ENCODE measurements at regions not wholly inside any gene's neighbourhood (a gene's known extent, or its start where the extent isn't known, plus 50 kb on each side); places are given as distances from the start of the nearest gene placed in this dataset.

DNA sequence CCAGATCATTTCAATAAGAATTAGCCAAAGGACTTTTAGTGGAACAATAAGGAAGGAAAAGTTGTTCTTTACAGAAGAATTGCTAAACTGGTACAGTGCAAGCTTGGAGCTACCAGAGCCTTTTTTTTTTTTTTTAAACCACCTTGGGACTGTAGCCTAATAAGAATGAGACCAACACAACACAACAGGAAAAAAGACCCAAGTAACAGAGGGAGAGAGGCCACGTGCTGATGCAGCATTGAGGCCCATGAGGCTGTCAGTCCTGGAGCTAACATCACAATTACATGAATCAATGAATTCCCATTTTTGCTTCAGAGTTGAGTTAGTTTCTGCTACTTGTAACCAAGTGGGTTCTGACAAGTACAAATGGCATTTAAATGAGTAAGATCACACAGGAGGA lies 149.0 kb upstream of the EEA1 start:
- Histone ChIP-seq H3K4me1 (ENCODE audit: control insufficient read depth in 5 of 5, insufficient read depth in 5 of 5, low read length in 5 of 5) (no peaks in the 10 kb centered on the region), H3K27me3 (ENCODE audit: control insufficient read depth in 5 of 5, insufficient read depth in 4 of 5, low read length in 5 of 5) (no peaks in the 10 kb centered on the region), H3K9ac (ENCODE audit: low read length in 5 of 5) (no peak overlapping the region), H3K27ac (ENCODE audit: low read depth, low read length) (no peak overlapping the region), H3K4me3 (ENCODE audit: low read depth in 1 of 5, low read length in 5 of 5) (no peak overlapping the region), H3K36me3 (ENCODE audit: control insufficient read depth in 5 of 5, insufficient read depth in 5 of 5, low read length in 5 of 5) (no peaks in the 10 kb centered on the region), H3K9me3 (ENCODE audit: control insufficient read depth in 5 of 5, low read length in 5 of 5) (no peaks in the 10 kb centered on the region)

GRCh38 chr12:93078577-93078976 lies 149.5 kb upstream of the EEA1 start:
- Histone ChIP-seq H3K4me3 (ENCODE audit: low read depth in 1 of 5, low read length in 5 of 5) (no peak overlapping the region), H3K36me3 (ENCODE audit: control insufficient read depth in 5 of 5, insufficient read depth in 5 of 5, low read length in 5 of 5) (no peaks in the 10 kb centered on the region), H3K27ac (ENCODE audit: low read depth, low read length) (no peak overlapping the region), H3K4me1 (ENCODE audit: control insufficient read depth in 5 of 5, insufficient read depth in 5 of 5, low read length in 5 of 5) (no peaks in the 10 kb centered on the region), H3K9ac (ENCODE audit: low read length in 5 of 5) (no peak overlapping the region), H3K9me3 (ENCODE audit: control insufficient read depth in 5 of 5, low read length in 5 of 5) (no peaks in the 10 kb centered on the region), H3K27me3 (ENCODE audit: control insufficient read depth in 5 of 5, insufficient read depth in 4 of 5, low read length in 5 of 5) (no peaks in the 10 kb centered on the region)

GRCh38 chr12:93079271-93079670 lies 150.2 kb upstream of the EEA1 start:
- no peak overlapping the region for H3K27ac ChIP-seq (ENCODE audit: low read depth, low read length)
- H3K27me3 ChIP-seq (ENCODE audit: control insufficient read depth in 5 of 5, insufficient read depth in 4 of 5, low read length in 5 of 5), result no peaks in the 10 kb centered on the region
- H3K4me1 ChIP-seq (ENCODE audit: control insufficient read depth in 5 of 5, insufficient read depth in 5 of 5, low read length in 5 of 5), result no peaks in the 10 kb centered on the region
- H3K9ac ChIP-seq (ENCODE audit: low read length in 5 of 5), result no peak overlapping the region
- H3K4me3 ChIP-seq (ENCODE audit: low read depth in 1 of 5, low read length in 5 of 5), result no peak overlapping the region
- no peaks in the 10 kb centered on the region for H3K9me3 ChIP-seq (ENCODE audit: control insufficient read depth in 5 of 5, low read length in 5 of 5)
- no peaks in the 10 kb centered on the region for H3K36me3 ChIP-seq (ENCODE audit: control insufficient read depth in 5 of 5, insufficient read depth in 5 of 5, low read length in 5 of 5)

DNA sequence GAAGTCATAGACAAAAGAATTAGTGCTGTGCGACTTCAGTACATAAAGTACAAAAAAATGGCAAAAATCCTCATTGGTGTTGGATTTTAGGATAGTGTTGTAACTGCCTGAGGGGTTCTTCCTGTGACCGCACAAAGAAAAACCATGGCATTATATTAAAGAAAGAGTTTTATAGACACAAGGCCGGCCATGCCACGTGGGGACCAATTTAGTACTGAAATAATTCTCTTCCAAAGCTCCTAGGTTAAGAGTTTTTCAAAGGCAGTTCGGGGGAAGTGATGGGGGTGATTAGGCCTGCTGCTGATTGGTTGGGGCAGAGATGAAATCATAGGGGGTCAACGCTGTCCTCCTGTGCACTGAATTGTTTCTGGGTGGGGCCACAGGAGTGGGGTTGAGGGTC lies 150.9 kb upstream of the EEA1 start:
- Histone ChIP-seq H3K36me3 (ENCODE audit: control insufficient read depth in 5 of 5, insufficient read depth in 5 of 5, low read length in 5 of 5) (no peaks in the 10 kb centered on the region), H3K4me1 (ENCODE audit: control insufficient read depth in 5 of 5, insufficient read depth in 5 of 5, low read length in 5 of 5) (no peaks in the 10 kb centered on the region), H3K27ac (ENCODE audit: low read depth, low read length) (no peak overlapping the region), H3K4me3 (ENCODE audit: low read depth in 1 of 5, low read length in 5 of 5) (no peak overlapping the region), H3K9me3 (ENCODE audit: control insufficient read depth in 5 of 5, low read length in 5 of 5) (no peaks in the 10 kb centered on the region), H3K27me3 (ENCODE audit: control insufficient read depth in 5 of 5, insufficient read depth in 4 of 5, low read length in 5 of 5) (no peaks in the 10 kb centered on the region), H3K9ac (ENCODE audit: low read length in 5 of 5) (no peak overlapping the region)

GRCh38 chr12:93080452-93080851 lies 151.4 kb upstream of the EEA1 start:
- H3K27me3 ChIP-seq (ENCODE audit: control insufficient read depth in 5 of 5, insufficient read depth in 4 of 5, low read length in 5 of 5), result no peaks in the 10 kb centered on the region
- H3K27ac ChIP-seq (ENCODE audit: low read depth, low read length), result no peak overlapping the region
- no peak overlapping the region for H3K4me3 ChIP-seq (ENCODE audit: low read depth in 1 of 5, low read length in 5 of 5)
- H3K9me3 ChIP-seq (ENCODE audit: control insufficient read depth in 5 of 5, low read length in 5 of 5), result no peaks in the 10 kb centered on the region
- no peaks in the 10 kb centered on the region for H3K36me3 ChIP-seq (ENCODE audit: control insufficient read depth in 5 of 5, insufficient read depth in 5 of 5, low read length in 5 of 5)
- H3K4me1 ChIP-seq (ENCODE audit: control insufficient read depth in 5 of 5, insufficient read depth in 5 of 5, low read length in 5 of 5), result no peaks in the 10 kb centered on the region
- no peak overlapping the region for H3K9ac ChIP-seq (ENCODE audit: low read length in 5 of 5)

- H3K4me1 ChIP-seq (ENCODE audit: control insufficient read depth in 5 of 5, insufficient read depth in 5 of 5, low read length in 5 of 5), result no peaks in the 10 kb centered on the region
- H3K36me3 ChIP-seq (ENCODE audit: control insufficient read depth in 5 of 5, insufficient read depth in 5 of 5, low read length in 5 of 5), result no peaks in the 10 kb centered on the region
- peaks cover 0 to 4% (median 2%) of the 10 kb centered on the region in 5 donors for H3K9me3 ChIP-seq (ENCODE audit: control insufficient read depth in 5 of 5, low read length in 5 of 5)
- H3K27ac ChIP-seq (ENCODE audit: low read depth, low read length), result no peak overlapping the region
- H3K4me3 ChIP-seq (ENCODE audit: low read depth in 1 of 5, low read length in 5 of 5), result no peak overlapping the region
- H3K9ac ChIP-seq (ENCODE audit: low read length in 5 of 5), result no peak overlapping the region
- no peaks in the 10 kb centered on the region for H3K27me3 ChIP-seq (ENCODE audit: control insufficient read depth in 5 of 5, insufficient read depth in 4 of 5, low read length in 5 of 5)
Observed at GRCh38 chr12:93080994-93081809, 152.1 kb upstream of the EEA1 start.

- H3K4me1 ChIP-seq (ENCODE audit: control insufficient read depth in 5 of 5, insufficient read depth in 5 of 5, low read length in 5 of 5), result no peaks in the 10 kb centered on the region
- H3K9me3 ChIP-seq (ENCODE audit: control insufficient read depth in 5 of 5, low read length in 5 of 5), result peaks cover 0 to 9% (median 5%) of the 10 kb centered on the region in 5 donors
- no peak overlapping the region for H3K9ac ChIP-seq (ENCODE audit: low read length in 5 of 5)
- H3K27ac ChIP-seq (ENCODE audit: low read depth, low read length), result no peak overlapping the region
- H3K27me3 ChIP-seq (ENCODE audit: control insufficient read depth in 5 of 5, insufficient read depth in 4 of 5, low read length in 5 of 5), result no peaks in the 10 kb centered on the region
- no peaks in the 10 kb centered on the region for H3K36me3 ChIP-seq (ENCODE audit: control insufficient read depth in 5 of 5, insufficient read depth in 5 of 5, low read length in 5 of 5)
- no peak overlapping the region for H3K4me3 ChIP-seq (ENCODE audit: low read depth in 1 of 5, low read length in 5 of 5)
Observed at GRCh38 chr12:93081810-93082165, 152.7 kb upstream of the EEA1 start.

- no peaks in the 10 kb centered on the region for H3K27me3 ChIP-seq (ENCODE audit: control insufficient read depth in 5 of 5, insufficient read depth in 4 of 5, low read length in 5 of 5)
- peaks cover 0 to 9% (median 5%) of the 10 kb centered on the region in 5 donors for H3K9me3 ChIP-seq (ENCODE audit: control insufficient read depth in 5 of 5, low read length in 5 of 5)
- H3K9ac ChIP-seq (ENCODE audit: low read length in 5 of 5), result no peak overlapping the region
- H3K4me1 ChIP-seq (ENCODE audit: control insufficient read depth in 5 of 5, insufficient read depth in 5 of 5, low read length in 5 of 5), result no peaks in the 10 kb centered on the region
- H3K36me3 ChIP-seq (ENCODE audit: control insufficient read depth in 5 of 5, insufficient read depth in 5 of 5, low read length in 5 of 5), result no peaks in the 10 kb centered on the region
- no peak overlapping the region for H3K4me3 ChIP-seq (ENCODE audit: low read depth in 1 of 5, low read length in 5 of 5)
- H3K27ac ChIP-seq (ENCODE audit: low read depth, low read length), result no peak overlapping the region
Observed at GRCh38 chr12:93085383-93086287, 156.5 kb upstream of the EEA1 start.

- H3K27ac ChIP-seq (ENCODE audit: low read depth, low read length), result no peak overlapping the region
- H3K27me3 ChIP-seq (ENCODE audit: control insufficient read depth in 5 of 5, insufficient read depth in 4 of 5, low read length in 5 of 5), result no peaks in the 10 kb centered on the region
- H3K4me1 ChIP-seq (ENCODE audit: control insufficient read depth in 5 of 5, insufficient read depth in 5 of 5, low read length in 5 of 5), result no peaks in the 10 kb centered on the region
- H3K4me3 ChIP-seq (ENCODE audit: low read depth in 1 of 5, low read length in 5 of 5), result no peak overlapping the region
- peaks cover 0 to 9% (median 5%) of the 10 kb centered on the region in 5 donors for H3K9me3 ChIP-seq (ENCODE audit: control insufficient read depth in 5 of 5, low read length in 5 of 5)
- H3K36me3 ChIP-seq (ENCODE audit: control insufficient read depth in 5 of 5, insufficient read depth in 5 of 5, low read length in 5 of 5), result no peaks in the 10 kb centered on the region
- H3K9ac ChIP-seq (ENCODE audit: low read length in 5 of 5), result no peak overlapping the region
Observed at GRCh38 chr12:93086288-93086727, 157.2 kb upstream of the EEA1 start.
